GM19455 (cell line): ENCODE measurements at regions not wholly inside any gene's neighbourhood (a gene's known extent, or its start where the extent isn't known, plus 50 kb on each side); places are given as distances from the start of the nearest gene placed in this dataset.
"Not testable (repeated sequence)": the region's sequence is repeated elsewhere in the genome, so short reads cannot be mapped to it uniquely, and the experiment has no call there.

Experiments used
- ATAC-seq: cut with Tn5 transposase; IDR thresholded peaks from one replicate; pipeline ENCODE4 v1.9.1; 2021; ENCODE audit not compliant: unreplicated experiment

GRCh38 chr6:128738112-128738511, 144.8 kb upstream of the LAMA2 start:
- peak; percentile 66 for ATAC-seq

- no peak for ATAC-seq
These were observed 146.2 kb upstream of the LAMA2 start for GRCh38 chr6:128736780-128737179.

GRCh38 chr6:128731249-128732165, 151.4 kb upstream of the LAMA2 start:
- no peak for ATAC-seq

GRCh38 chr6:128727500-128727899, 155.4 kb upstream of the LAMA2 start:
- ATAC-seq = no peak

GRCh38 chr6:128725271-128726233, 157.4 kb upstream of the LAMA2 start:
- no peak for ATAC-seq

GRCh38 chr6:128724738-128725137, 158.2 kb upstream of the LAMA2 start:
- ATAC-seq = no peak

GRCh38 chr6:128723667-128724066, 159.3 kb upstream of the LAMA2 start:
- ATAC-seq = no peak

GRCh38 chr6:128720891-128721290, 162.0 kb upstream of the LAMA2 start:
- no peak for ATAC-seq

GRCh38 chr6:128719786-128720185, 163.2 kb upstream of the LAMA2 start:
- no peak for ATAC-seq

GRCh38 chr6:128713461-128713860, 169.5 kb upstream of the LAMA2 start:
- no peak for ATAC-seq

- ATAC-seq = no peak
These were observed 170.0 kb upstream of the LAMA2 start for GRCh38 chr6:128712898-128713297.

- ATAC-seq = no peak
These were observed 171.8 kb upstream of the LAMA2 start for GRCh38 chr6:128711149-128711548.

- ATAC-seq = no peak
These were observed 172.6 kb upstream of the LAMA2 start for GRCh38 chr6:128710315-128710714.

GRCh38 chr6:128704601-128705000, 178.3 kb upstream of the LAMA2 start:
- no peak for ATAC-seq

- not testable (repeated sequence) for ATAC-seq
These were observed 179.1 kb upstream of the LAMA2 start for GRCh38 chr6:128703794-128704193.

GRCh38 chr6:128696691-128697689, 176.6 kb upstream of the PTPRK start:
- ATAC-seq = no peak

- ATAC-seq = no peak
These were observed 174.1 kb upstream of the PTPRK start for GRCh38 chr6:128694303-128695009.

GRCh38 chr6:128690063-128690462, 169.7 kb upstream of the PTPRK start:
- ATAC-seq = no peak

GRCh38 chr6:128686084-128686483, 165.7 kb upstream of the PTPRK start:
- ATAC-seq = no peak

GRCh38 chr6:128676456-128676855, 156.1 kb upstream of the PTPRK start:
- ATAC-seq = no peak
